BJ (cell line): ENCODE measurements at regions not wholly inside any gene's neighbourhood (a gene's known extent, or its start where the extent isn't known, plus 50 kb on each side); places are given as distances from the start of the nearest gene placed in this dataset.
"Not testable (repeated sequence)": the region's sequence is repeated elsewhere in the genome, so short reads cannot be mapped to it uniquely, and the experiment has no call there.

Experiments
- CTCF ChIA-PET: fragments of 350-600 bp; formaldehyde crosslinking; extraction: SDS; loops from one replicate; lab custom pipeline; 2021; ENCODE audit warnings: antibody characterized with exemption, inconsistent platforms; lab: Yijun Ruan, JAX
- POLR2A ChIA-PET: fragments of 300-600 bp; sonication (Branson Sonifier 250); formaldehyde crosslinking; extraction: SDS; loops from one replicate; lab custom pipeline; 2021; ENCODE audit warnings: antibody characterized with exemption; lab: Charles Lee
- DNase-seq: peaks from one replicate; pipeline ENCODE4 v3.0.0-alpha.2; 2011; ENCODE audit warnings: low read depth
- H3K27me3 ChIP-seq: 2 replicates; pipeline ENCODE4 v1.6.0; 2011; ENCODE audit warnings: low read length; ENCODE audit not compliant: control insufficient read depth, insufficient read depth
- H3K36me3 ChIP-seq: 2 replicates; pipeline ENCODE4 v1.5.1; 2011; ENCODE audit warnings: low read length; ENCODE audit not compliant: control insufficient read depth, insufficient read depth
- H3K4me3 ChIP-seq: 2 replicates; pipeline ENCODE4 v1.5.1; 2011; ENCODE audit warnings: low read depth, mild to moderate bottlenecking, control low read depth, low read length
- CTCF ChIP-seq: IDR thresholded peaks from 2 replicates; pipeline ENCODE4 v1.5.1; 2011; ENCODE audit warnings: low read depth, mild to moderate bottlenecking, control low read depth, inconsistent platforms, low read length, moderate library complexity; ENCODE audit not compliant: insufficient read depth

- TF ChIP-seq CTCF, result no peak
- ChIA-PET CTCF (no interaction called here), POLR2A (no interaction called here)
- Histone ChIP-seq H3K4me3 (no peak overlapping the region), H3K27me3 (no peaks in the 10 kb centered on the region), H3K36me3 (no peaks in the 10 kb centered on the region)
- DNase-seq, result no peak
These were observed 1150.7 kb upstream of the CRIM1 start for GRCh38 chr2:35204881-35205280.

- ChIA-PET POLR2A (no interaction called here), CTCF (no interaction called here)
- H3K36me3 ChIP-seq, result no peaks in the 10 kb centered on the region
- H3K27me3 ChIP-seq, result no peaks in the 10 kb centered on the region
- no peak overlapping the region for H3K4me3 ChIP-seq
- no peak for DNase-seq
- no peak for TF ChIP-seq CTCF
These were observed 1151.3 kb upstream of the CRIM1 start for GRCh38 chr2:35204323-35204722.

DNA sequence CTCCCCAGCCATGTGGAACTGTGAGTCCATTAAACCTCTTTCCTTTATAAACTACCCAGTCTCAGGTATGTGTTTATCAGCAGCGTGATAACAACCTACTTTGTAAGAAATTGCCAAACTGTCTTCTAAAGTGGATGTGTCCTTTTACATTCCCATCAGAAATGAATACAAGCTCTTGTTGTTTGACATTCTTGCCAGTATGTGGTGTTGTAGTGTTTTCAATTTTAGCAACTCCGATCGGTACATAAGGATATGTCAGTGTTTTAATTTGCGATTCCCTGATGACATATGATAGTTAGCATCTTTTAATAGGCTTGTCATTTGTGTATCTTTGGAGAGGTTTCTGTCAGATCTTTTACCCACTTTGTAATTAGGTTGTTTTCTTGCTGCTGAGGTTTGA, 1156.3 kb upstream of the CRIM1 start:
- Histone ChIP-seq H3K4me3 (no peak overlapping the region), H3K36me3 (no peaks in the 10 kb centered on the region), H3K27me3 (no peaks in the 10 kb centered on the region)
- ChIA-PET CTCF (no interaction called here), POLR2A (no interaction called here)
- no peak for DNase-seq
- TF ChIP-seq CTCF, result no peak

- POLR2A ChIA-PET, result no interaction called here
- H3K27me3 ChIP-seq, result no peaks in the 10 kb centered on the region
- no peaks in the 10 kb centered on the region for H3K36me3 ChIP-seq
- no peak for TF ChIP-seq CTCF
- no peak overlapping the region for H3K4me3 ChIP-seq
- no peak for DNase-seq
- CTCF ChIA-PET, result no interaction called here
These were observed 1169.6 kb upstream of the CRIM1 start for GRCh38 chr2:35185861-35186412.

GRCh38 chr2:35184471-35184870, 1171.1 kb upstream of the CRIM1 start:
- TF ChIP-seq CTCF, result no peak
- CTCF ChIA-PET, result no interaction called here
- Histone ChIP-seq H3K4me3 (no peak overlapping the region), H3K36me3 (no peaks in the 10 kb centered on the region), H3K27me3 (no peaks in the 10 kb centered on the region)
- no peak for DNase-seq
- POLR2A ChIA-PET, result no interaction called here

GRCh38 chr2:35176726-35177125, 1178.9 kb upstream of the CRIM1 start:
- H3K27me3 ChIP-seq, H3K36me3 ChIP-seq, DNase-seq, POLR2A ChIA-PET, H3K4me3 ChIP-seq, CTCF ChIA-PET: not testable (repeated sequence)
